ENCODE measurements at regions not wholly inside any gene's neighbourhood (a gene's known extent, or its start where the extent isn't known, plus 50 kb on each side); places are given as distances from the start of the nearest gene placed in this dataset.

GRCh38 chr4:26032630-26033317 is 118.8 kb downstream of the SMIM20 start:
- TF ChIP-seq CTCF (IDR thresholded peaks at IDR 0.05; ENCODE audit: low read depth, low read length): no peak
- peak; percentile 65 for DNase-seq (ENCODE audit: extremely low read depth, low read depth)

GRCh38 chr4:26033389-26033788 is 119.4 kb downstream of the SMIM20 start:
- DNase-seq (ENCODE audit: extremely low read depth, low read depth): no peak
- TF ChIP-seq CTCF (IDR thresholded peaks at IDR 0.05; ENCODE audit: low read depth, low read length): no peak

GRCh38 chr4:26034849-26035248 is 120.8 kb downstream of the SMIM20 start:
- no peak for TF ChIP-seq CTCF (IDR thresholded peaks at IDR 0.05; ENCODE audit: low read depth, low read length)
- DNase-seq (ENCODE audit: extremely low read depth, low read depth): no peak

- DNase-seq (ENCODE audit: extremely low read depth, low read depth): no peak
- no peak for TF ChIP-seq CTCF (IDR thresholded peaks at IDR 0.05; ENCODE audit: low read depth, low read length)
These were observed 121.9 kb downstream of the SMIM20 start for GRCh38 chr4:26035921-26036320.

- DNase-seq (ENCODE audit: extremely low read depth, low read depth): no peak
- TF ChIP-seq CTCF (IDR thresholded peaks at IDR 0.05; ENCODE audit: low read depth, low read length): no peak
These were observed 125.8 kb downstream of the SMIM20 start for GRCh38 chr4:26039639-26040359.

- TF ChIP-seq CTCF (IDR thresholded peaks at IDR 0.05; ENCODE audit: low read depth, low read length): no peak
- DNase-seq (ENCODE audit: extremely low read depth, low read depth): no peak
These were observed 130.5 kb downstream of the SMIM20 start for GRCh38 chr4:26044524-26044923.

- no peak for TF ChIP-seq CTCF (IDR thresholded peaks at IDR 0.05; ENCODE audit: low read depth, low read length)
- DNase-seq (ENCODE audit: extremely low read depth, low read depth): no peak
These were observed 131.0 kb downstream of the SMIM20 start for GRCh38 chr4:26044983-26045382.
